ENCODE measurements at regions not wholly inside any gene's neighbourhood (a gene's known extent, or its start where the extent isn't known, plus 50 kb on each side); places are given as distances from the start of the nearest gene placed in this dataset.

GRCh38 chr3:95710684-95711083 is 1103.7 kb upstream of the EPHA6 start:
- TF ChIP-seq CTCF (IDR thresholded peaks at IDR 0.05; ENCODE audit: low read length): no peak
- no peak for TF ChIP-seq EZH2 (IDR thresholded peaks at IDR 0.05; ENCODE audit: borderline replicate concordance, low read length)
